Rectal smooth muscle tissue (tissue), 1 donor: ENCODE measurements at regions not wholly inside any gene's neighbourhood (a gene's known extent, or its start where the extent isn't known, plus 50 kb on each side); places are given as distances from the start of the nearest gene placed in this dataset.
"Not testable (repeated sequence)": the region's sequence is repeated elsewhere in the genome, so short reads cannot be mapped to it uniquely, and the experiment has no call there.

ENCODE experiments used
- H3K27ac ChIP-seq: one replicate; pipeline ENCODE4 v1.7.0; 2013; ENCODE audit warnings: low read depth, low read length, inconsistent platforms
- H3K27me3 ChIP-seq: one replicate; pipeline ENCODE4 v1.7.0; 2013; ENCODE audit warnings: low read length; ENCODE audit not compliant: control insufficient read depth, insufficient read depth
- H3K36me3 ChIP-seq: one replicate; pipeline ENCODE4 v1.7.0; 2013; ENCODE audit warnings: low read length; ENCODE audit not compliant: control insufficient read depth, insufficient read depth
- H3K4me1 ChIP-seq: one replicate; pipeline ENCODE4 v1.7.0; 2013; ENCODE audit warnings: low read length; ENCODE audit not compliant: control insufficient read depth, insufficient read depth
- H3K4me3 ChIP-seq: one replicate; pipeline ENCODE4 v1.7.0; 2013; ENCODE audit warnings: low read length
- H3K9ac ChIP-seq: one replicate; pipeline ENCODE4 v1.7.0; 2013; ENCODE audit warnings: low read length

DNA sequence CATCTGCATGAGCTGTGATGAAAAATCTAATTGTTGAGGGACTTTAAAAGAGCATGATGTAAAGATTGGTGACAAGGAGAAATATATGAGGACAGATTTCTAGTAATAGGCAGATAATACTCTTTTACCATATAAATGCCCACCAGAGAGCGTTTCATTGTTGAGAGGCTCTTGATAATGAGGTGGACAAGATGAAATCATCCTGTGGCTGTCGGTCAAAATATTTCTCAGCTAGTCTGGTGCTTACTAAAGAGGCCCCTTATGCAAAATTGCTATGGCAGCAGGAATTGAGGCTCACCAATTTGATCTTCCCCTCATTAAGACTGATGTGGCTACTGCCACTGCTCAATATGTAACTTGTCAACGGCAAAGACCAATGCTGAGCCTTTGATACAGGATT is 225.0 kb upstream of the RASGRP1 start:
- Histone ChIP-seq H3K4me1 (no peaks in the 10 kb centered on the region), H3K9ac (no peak overlapping the region), H3K27ac (no peak overlapping the region), H3K36me3 (no peaks in the 10 kb centered on the region), H3K4me3 (no peak overlapping the region), H3K27me3 (no peaks in the 10 kb centered on the region)

DNA sequence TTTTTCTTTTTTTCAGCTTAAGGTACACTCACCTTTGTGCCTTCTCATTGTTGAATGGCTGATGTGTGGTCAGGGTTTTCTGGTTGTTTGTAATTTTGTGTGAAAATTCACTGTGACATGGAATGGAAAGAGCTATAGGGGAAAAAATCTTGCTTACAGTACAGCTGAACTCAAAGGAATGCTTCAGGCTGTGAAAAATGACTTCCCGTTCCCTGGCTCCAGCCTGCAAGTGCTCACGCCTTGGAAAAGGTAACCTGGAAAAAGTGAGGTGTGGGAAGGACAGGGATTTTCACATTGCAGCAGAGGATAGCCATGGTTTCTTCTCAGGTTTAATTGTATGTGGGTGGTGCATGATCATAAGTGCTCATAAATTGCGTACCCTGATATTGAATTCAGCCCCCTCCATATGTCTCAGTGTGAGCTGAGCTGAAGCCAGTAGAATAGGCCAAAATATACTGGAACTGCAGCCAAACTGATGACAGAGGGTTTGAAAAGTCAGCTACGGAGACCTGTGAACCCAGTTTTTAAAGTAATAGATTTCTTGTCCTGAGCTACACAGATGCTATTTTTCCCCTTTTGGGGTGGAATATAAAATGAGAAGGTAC is 228.7 kb upstream of the RASGRP1 start:
- no peak overlapping the region for H3K9ac ChIP-seq
- no peak overlapping the region for H3K4me3 ChIP-seq
- no peaks in the 10 kb centered on the region for H3K27me3 ChIP-seq
- H3K36me3 ChIP-seq = no peaks in the 10 kb centered on the region
- no peaks in the 10 kb centered on the region for H3K4me1 ChIP-seq
- H3K27ac ChIP-seq = no peak overlapping the region

DNA sequence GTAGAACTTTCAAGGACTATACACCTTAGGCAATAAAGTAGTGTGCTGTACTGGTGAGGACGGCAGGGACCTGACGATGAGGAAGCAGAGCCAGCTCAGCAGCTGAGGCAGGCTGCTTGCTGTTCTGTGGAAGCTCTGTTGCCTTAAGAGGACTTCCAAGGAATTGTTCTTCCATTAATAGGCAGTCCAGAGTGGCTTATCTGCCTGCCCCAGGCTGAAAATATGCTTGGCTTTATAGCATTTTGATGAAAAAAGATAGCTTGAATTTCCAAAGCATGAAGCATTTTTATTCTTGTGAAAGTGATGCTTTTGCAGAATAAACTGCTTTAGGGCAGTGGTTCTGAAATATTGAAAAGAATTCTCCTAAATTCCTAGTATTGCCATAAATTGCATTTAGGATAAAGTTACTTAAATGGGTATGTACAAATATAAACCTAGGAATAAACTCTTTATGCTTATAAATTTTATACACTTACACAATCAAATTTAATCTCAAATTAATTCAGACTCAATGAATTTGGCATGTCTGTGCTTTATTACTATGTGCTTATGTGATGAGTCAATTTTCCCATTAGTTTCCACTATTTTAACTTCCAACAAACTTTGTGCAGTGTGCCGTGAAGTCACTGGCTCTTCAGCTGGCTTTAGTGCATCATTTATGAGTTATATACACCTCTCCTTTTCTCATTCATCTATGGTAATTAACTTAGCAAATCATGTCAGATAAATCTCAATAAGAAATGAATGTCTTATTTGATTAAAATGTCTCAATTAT is 231.0 kb upstream of the RASGRP1 start:
- Histone ChIP-seq H3K4me3 (no peak overlapping the region), H3K4me1 (no peaks in the 10 kb centered on the region), H3K27me3 (no peaks in the 10 kb centered on the region), H3K9ac (no peak overlapping the region), H3K27ac (no peak overlapping the region), H3K36me3 (no peaks in the 10 kb centered on the region)

DNA sequence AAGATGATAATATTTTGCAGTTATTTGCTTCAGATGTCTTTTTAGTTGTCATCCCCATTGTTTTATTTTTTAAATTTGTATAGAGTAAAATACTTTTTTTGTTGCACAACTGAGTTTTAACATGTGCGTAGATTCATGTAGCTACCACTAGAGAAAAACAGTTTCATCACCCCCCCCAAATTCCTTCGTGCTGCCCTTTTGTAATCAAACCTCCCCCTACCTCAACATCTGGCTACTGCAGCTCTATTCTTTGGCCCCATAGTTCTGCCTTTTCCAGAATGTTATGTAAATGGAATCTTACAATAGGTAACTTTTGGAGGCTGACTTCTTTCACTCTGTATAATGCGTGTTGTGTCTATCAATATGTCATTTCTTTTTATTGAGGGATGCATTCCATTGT is 232.0 kb upstream of the RASGRP1 start:
- no peaks in the 10 kb centered on the region for H3K36me3 ChIP-seq
- H3K9ac ChIP-seq = no peak overlapping the region
- H3K4me1 ChIP-seq = no peaks in the 10 kb centered on the region
- H3K27ac ChIP-seq = no peak overlapping the region
- no peaks in the 10 kb centered on the region for H3K27me3 ChIP-seq
- H3K4me3 ChIP-seq = no peak overlapping the region

DNA sequence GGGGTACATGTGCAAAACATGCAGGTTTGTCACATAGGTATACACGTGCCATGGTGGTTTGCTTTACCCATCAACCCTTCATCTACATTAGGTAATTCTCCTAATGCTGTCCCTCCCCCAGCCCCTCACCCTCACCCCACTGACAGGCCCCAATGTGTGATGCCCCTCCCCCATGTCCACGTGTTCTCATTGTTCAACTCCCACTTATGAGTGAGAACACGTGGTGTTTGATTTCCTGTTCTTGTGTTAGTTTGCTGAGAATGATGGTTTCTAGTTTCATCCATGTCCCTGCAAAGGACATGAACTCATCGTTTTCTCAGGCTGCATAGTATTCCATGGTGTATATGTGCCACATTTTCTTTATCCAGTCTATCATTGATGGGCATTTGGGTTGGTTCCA is 232.9 kb upstream of the RASGRP1 start:
- not testable (repeated sequence) for H3K9ac ChIP-seq

DNA sequence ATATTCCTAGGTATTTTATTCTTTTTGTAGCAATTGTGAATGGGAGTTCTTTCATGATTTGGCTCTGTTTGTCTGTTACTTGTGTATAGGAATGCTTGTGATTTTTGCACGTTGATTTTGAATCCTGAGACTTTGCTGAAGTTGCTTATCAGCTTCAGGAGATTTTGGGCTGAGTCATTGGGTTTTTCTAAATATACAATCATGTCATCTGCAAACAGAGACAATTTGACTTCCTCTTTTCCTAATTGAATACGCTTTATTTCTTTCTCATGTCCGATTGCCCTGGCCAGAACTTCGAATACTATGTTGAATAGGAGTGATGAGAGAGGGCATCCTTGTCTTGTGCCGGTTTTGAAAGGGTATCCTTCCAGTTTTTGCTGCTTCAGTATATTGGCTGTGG is 234.6 kb upstream of the RASGRP1 start:
- H3K27ac ChIP-seq, H3K4me1 ChIP-seq, H3K36me3 ChIP-seq, H3K4me3 ChIP-seq, H3K27me3 ChIP-seq, H3K9ac ChIP-seq: not testable (repeated sequence)

More for the DNA sequence above, 232.9 kb upstream of the RASGRP1 start:
- H3K36me3 ChIP-seq, H3K27ac ChIP-seq, H3K27me3 ChIP-seq, H3K4me3 ChIP-seq, H3K4me1 ChIP-seq: not testable (repeated sequence)

DNA sequence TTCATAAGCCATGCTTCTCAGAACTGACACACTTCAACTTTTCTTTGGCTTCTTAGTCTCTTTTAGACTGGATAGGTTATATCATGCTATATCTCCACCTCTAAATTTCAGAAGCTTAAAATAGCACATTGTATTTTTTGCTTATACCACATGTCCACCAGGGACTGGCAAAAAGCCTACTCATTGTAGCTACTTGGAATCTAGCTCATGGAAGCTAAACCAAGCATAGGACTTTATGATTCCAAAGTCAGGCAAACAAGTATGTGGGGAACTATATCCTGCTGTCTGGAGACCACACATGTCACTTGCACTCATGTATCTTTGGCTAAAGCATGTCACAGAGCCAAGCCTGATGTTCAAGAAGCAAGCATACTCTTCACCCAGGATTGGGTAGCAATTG is 245.0 kb upstream of the RASGRP1 start:
- no peak overlapping the region for H3K27ac ChIP-seq
- no peaks in the 10 kb centered on the region for H3K4me1 ChIP-seq
- no peak overlapping the region for H3K9ac ChIP-seq
- H3K27me3 ChIP-seq = no peaks in the 10 kb centered on the region
- no peak overlapping the region for H3K4me3 ChIP-seq
- no peaks in the 10 kb centered on the region for H3K36me3 ChIP-seq

DNA sequence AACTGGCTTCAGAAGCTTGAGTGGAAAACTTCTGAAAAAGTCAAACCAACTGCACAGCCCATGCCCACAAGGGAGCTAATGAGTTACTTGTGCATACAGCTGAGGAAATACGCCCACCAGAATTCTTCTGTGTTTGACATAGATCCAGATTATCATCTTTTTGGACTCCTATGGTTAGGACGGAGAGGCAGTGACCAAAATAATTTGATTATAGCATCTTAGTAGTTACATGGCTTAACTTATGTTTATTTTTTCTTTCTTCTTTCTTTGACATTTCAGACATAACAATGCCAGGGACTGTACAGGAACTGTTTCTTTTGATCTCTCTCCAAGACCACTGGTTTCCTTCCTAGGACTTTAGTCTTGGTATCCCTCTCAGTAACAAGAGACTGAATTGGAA is 246.1 kb upstream of the RASGRP1 start:
- no peak overlapping the region for H3K4me3 ChIP-seq
- H3K4me1 ChIP-seq = no peaks in the 10 kb centered on the region
- H3K27ac ChIP-seq = no peak overlapping the region
- H3K36me3 ChIP-seq = no peaks in the 10 kb centered on the region
- no peaks in the 10 kb centered on the region for H3K27me3 ChIP-seq
- H3K9ac ChIP-seq = no peak overlapping the region

DNA sequence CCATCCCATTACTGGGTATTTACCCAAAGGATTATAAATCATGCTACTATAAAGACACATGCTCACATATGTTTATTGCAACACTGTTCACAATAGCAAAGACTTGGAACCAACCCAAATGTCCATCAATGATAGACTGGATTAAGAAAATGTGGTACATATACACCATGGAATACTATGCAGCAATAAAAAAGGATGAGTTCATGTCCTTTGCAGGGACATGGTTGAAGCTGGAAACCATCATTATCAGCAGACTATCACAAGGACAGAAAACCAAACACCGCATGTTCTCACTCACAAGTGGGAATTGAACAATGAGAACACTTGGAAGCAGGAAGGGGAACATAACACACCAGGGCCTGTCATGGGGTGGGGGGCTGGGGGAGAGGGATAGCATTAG is 249.6 kb upstream of the RASGRP1 start:
- H3K27me3 ChIP-seq, H3K36me3 ChIP-seq, H3K27ac ChIP-seq, H3K9ac ChIP-seq, H3K4me1 ChIP-seq, H3K4me3 ChIP-seq: not testable (repeated sequence)

DNA sequence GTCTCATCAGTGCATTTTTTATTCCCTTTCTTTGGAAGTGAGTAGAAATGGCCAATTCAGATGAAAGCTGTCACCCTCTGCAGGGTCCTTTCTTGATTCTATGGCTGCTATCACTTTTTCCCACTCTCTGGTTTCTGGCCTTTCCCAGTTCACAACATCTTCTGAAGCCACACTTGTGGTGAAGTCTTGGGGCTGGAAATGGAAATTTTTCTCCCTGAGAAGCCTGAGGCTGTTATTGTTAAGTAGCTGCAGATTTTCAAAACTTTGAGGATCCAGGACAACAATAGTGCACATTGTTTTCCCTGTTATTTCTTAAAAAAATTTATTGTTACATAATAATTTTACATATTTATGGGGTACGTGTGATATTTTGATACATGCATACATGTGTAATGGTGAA is 250.3 kb upstream of the RASGRP1 start:
- Histone ChIP-seq H3K27me3 (no peaks in the 10 kb centered on the region), H3K4me1 (no peaks in the 10 kb centered on the region), H3K4me3 (no peak overlapping the region), H3K36me3 (no peaks in the 10 kb centered on the region), H3K9ac (no peak overlapping the region), H3K27ac (no peak overlapping the region)

DNA sequence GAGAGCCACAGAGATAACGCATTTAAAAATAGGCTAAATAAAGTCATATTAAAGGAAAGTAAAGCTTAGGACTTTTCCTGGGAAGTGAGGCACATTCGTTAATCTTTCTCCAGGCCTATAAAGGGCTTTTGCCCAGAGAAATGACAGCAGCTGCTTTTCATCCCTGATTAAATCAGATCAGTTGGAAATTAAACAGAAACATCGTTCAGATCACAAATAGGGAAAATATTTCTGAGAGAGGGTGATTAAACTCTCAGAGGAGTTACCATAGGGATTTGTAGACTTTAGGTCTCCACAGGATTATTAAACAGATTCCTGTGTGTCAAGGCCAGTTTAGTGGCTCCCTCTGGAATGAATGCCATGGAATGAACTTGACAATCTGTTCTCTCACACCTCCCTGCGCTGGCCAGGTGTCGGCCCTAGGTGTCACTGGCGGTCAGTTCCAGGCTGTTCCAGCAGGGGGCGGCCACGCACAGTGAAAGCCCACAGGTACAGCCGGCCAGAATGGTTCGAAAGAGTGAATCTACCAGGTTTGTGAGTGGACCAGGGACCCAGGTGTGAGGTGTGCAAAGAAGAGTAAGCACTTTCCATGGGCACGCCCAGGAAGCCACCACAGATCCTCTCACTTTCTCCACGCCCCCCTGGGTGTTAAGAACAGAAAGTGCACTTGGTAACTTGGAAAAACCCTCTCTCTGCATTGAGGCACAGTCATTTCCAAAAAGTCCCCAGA is 253.0 kb upstream of the RASGRP1 start:
- Histone ChIP-seq H3K4me1 (no peaks in the 10 kb centered on the region), H3K9ac (no peak overlapping the region), H3K27ac (no peak overlapping the region), H3K36me3 (no peaks in the 10 kb centered on the region), H3K27me3 (no peaks in the 10 kb centered on the region), H3K4me3 (no peak overlapping the region)

DNA sequence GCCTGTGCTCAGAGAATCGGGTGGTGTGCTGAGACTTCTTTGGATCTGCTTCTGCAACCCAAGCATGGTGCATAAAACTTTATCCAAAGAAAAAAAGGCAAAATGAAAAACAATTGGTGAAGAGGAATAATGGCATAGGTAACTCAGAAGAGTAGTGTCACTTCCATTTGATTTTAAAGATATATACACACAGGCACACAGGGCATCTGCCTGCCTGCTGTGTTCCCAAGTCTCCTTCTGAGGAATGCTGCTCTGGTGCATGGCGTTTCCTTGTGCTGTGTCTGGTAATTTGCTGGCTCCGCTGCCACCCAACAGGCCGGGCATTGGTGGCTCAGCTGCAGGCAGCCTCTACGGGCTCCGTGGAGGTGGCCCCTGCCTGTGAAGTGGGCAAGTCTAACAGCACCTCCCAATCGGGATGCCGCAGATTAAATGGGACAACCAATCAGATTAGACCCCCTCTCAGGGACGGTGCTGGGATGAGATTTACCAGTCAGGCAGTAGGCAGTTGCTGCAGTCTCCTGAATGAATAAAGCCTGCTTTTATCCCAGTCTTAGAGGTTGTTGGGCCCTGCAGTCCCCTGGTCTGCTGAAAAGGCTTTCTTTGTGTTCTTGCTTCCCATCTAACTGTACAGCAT is 253.7 kb upstream of the RASGRP1 start:
- Histone ChIP-seq H3K9ac (no peak overlapping the region), H3K27ac (no peak overlapping the region), H3K4me3 (no peak overlapping the region), H3K36me3 (no peaks in the 10 kb centered on the region), H3K27me3 (no peaks in the 10 kb centered on the region), H3K4me1 (no peaks in the 10 kb centered on the region)
